ENCODE measurements at regions not wholly inside any gene's neighbourhood (a gene's known extent, or its start where the extent isn't known, plus 50 kb on each side); places are given as distances from the start of the nearest gene placed in this dataset.

DNA sequence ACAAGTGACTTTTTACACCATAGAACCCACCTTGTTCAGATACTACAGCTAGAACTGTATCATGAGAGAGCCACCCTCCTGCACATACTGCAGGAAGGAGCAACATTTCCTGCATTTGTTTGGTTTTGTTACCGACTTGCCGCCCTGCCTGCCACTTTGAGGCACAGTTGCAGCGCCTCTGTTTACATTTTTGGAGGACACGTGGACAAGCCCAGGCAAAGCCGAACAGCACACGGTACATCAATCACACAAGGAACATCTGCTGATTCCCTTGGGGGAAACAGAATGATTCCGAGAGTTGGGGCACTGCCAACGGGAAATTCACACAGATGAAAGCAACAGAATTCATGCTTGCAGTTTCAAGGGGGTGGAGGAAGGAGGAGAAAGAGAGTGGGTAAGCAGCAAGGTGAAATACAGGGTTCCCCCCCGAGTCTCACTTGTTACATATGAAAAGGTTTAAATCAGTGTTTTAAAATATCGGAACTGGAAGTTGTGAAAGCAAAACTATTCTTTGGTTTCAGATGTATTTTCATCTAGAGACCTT is 110.7 kb downstream of the BTG1 start:
- H3K4me3 ChIP-seq, result peak overlapping the region; percentile 55
- no peak for DNase-seq (ENCODE audit: low spot score)
- H3K27ac ChIP-seq, result peak overlapping the region in 1 of 2 donors; percentile 14
- TF ChIP-seq CTCF (IDR thresholded peaks at IDR 0.05), result no peak

- TF ChIP-seq CTCF (IDR thresholded peaks at IDR 0.05), result no peak
- DNase-seq (ENCODE audit: low spot score), result no peak
- H3K27ac ChIP-seq, result no peak overlapping the region
- no peak overlapping the region for H3K4me3 ChIP-seq
Measured at GRCh38 chr12:92034083-92034482, 111.6 kb downstream of the BTG1 start.

DNA sequence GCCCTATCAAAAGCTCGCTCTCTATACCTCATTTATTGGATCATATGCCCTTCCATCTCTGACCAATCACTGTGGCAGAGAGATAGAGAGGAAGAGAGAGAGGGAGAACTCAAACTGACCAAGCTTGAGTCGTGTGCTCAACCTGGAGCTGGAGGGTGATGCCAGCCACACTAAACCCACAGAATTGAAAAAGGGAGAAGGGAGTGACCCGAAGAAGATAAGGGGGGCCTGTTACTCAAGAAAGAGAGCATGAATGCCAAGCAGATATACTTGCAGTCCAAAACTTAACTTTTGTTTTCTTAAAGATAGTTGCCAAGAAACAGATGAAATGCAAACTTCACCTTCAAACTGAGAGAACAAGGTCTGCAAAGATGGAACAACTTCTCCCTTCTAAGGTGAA is 112.7 kb downstream of the BTG1 start:
- H3K4me3 ChIP-seq, result no peak overlapping the region
- TF ChIP-seq CTCF (IDR thresholded peaks at IDR 0.05), result no peak
- no peak for DNase-seq (ENCODE audit: low spot score)
- H3K27ac ChIP-seq, result peak overlapping the region; percentile 18 to 27

- DNase-seq (ENCODE audit: low spot score), result no peak
Measured at GRCh38 chr12:92032101-92032500, 113.5 kb downstream of the BTG1 start.

GRCh38 chr12:92030618-92031017 is 115.0 kb downstream of the BTG1 start:
- Histone ChIP-seq H3K27ac (peak overlapping the region; percentile 50 to 74), H3K4me3 (no peak overlapping the region)
- TF ChIP-seq CTCF (IDR thresholded peaks at IDR 0.05), result no peak
- DNase-seq (ENCODE audit: low spot score), result no peak

More at GRCh38 chr12:92032101-92032500, 113.5 kb downstream of the BTG1 start:
- Histone ChIP-seq H3K4me3 (no peak overlapping the region), H3K27ac (peak overlapping the region; percentile 8 to 18)
- TF ChIP-seq CTCF (IDR thresholded peaks at IDR 0.05), result no peak

DNA sequence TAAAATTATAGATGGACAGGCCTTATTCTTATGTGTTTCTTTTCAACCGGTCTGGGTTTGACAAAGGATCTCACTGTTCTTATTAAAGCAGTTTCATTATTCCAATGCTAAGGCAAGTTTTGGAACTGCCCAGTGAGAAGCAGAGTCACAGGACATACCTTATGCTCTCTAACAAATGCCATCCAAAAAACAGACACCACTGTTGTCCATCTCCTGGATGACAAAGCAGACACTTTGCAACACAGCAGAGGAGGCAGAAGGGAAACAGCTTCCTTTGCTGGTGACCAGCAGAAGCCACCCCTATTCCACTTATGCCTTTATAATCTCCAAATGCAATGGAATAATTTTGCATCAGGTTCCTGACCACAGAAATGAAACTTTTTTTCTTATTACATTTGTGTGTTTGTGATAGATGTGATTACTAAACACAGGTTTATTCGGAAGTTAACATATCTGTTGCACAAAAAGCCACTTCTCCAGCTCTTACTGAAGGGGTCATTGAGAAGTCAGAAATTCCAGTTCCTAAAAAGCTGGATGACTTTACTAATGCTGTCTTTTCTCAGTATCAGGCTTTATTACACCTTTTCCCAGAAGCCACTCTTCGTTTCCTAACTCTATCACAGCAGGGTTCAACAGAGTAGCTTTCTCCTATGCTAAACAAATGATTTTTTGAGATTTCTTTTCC is 115.6 kb downstream of the BTG1 start:
- Histone ChIP-seq H3K27ac (peak overlapping the region; percentile 50 to 74), H3K4me3 (no peak overlapping the region)
- DNase-seq (ENCODE audit: low spot score), result no peak
- TF ChIP-seq CTCF (IDR thresholded peaks at IDR 0.05), result no peak

- DNase-seq (ENCODE audit: low spot score), result no peak
- H3K27ac ChIP-seq, result peak overlapping the region; percentile 50 to 74
- H3K4me3 ChIP-seq, result no peak overlapping the region
- TF ChIP-seq CTCF (IDR thresholded peaks at IDR 0.05), result no peak
Measured at GRCh38 chr12:92029136-92029535, 116.5 kb downstream of the BTG1 start.
